MM.1S (cell line): ENCODE measurements at regions not wholly inside any gene's neighbourhood (a gene's known extent, or its start where the extent isn't known, plus 50 kb on each side); places are given as distances from the start of the nearest gene placed in this dataset.

Experiments used
- EZH2 ChIP-seq: fragments of 300-600 bp; sonication (generic); optimal IDR thresholded peaks from 2 replicates; pipeline ENCODE3; 2017; ENCODE audit warnings: low read depth, mild to moderate bottlenecking, antibody characterized with exemption, low read length, mixed read lengths
- TF ChIP-seq, protein P1 (sequence below): fragments of 300-600 bp; sonication (generic); IDR thresholded peaks from 2 replicates; pipeline ENCODE4 v1.5.1; 2016; ENCODE audit warnings: antibody characterized with exemption, low read length, mixed read lengths

DNA sequence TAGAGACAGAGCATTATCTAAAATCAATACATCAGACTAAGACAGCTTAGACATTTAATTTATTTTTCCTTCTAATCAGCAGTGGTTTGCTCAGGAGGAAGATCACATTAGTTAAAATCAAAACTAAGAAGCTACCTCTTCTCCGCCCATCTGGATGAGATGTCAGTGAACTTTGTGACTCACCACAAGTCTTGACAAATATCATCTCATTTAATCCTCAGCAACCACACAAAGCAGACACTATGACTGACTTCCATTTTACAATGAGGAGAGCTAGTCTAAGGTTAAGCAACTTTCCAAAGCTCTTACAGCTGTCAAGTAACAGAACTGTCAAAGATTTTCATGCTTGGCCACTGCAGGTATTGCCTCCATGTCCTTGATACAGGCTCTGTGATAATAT is 289.5 kb downstream of the DEPDC1B start:
- TF ChIP-seq, protein P1, sequence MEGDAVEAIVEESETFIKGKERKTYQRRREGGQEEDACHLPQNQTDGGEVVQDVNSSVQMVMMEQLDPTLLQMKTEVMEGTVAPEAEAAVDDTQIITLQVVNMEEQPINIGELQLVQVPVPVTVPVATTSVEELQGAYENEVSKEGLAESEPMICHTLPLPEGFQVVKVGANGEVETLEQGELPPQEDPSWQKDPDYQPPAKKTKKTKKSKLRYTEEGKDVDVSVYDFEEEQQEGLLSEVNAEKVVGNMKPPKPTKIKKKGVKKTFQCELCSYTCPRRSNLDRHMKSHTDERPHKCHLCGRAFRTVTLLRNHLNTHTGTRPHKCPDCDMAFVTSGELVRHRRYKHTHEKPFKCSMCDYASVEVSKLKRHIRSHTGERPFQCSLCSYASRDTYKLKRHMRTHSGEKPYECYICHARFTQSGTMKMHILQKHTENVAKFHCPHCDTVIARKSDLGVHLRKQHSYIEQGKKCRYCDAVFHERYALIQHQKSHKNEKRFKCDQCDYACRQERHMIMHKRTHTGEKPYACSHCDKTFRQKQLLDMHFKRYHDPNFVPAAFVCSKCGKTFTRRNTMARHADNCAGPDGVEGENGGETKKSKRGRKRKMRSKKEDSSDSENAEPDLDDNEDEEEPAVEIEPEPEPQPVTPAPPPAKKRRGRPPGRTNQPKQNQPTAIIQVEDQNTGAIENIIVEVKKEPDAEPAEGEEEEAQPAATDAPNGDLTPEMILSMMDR: no peak
- TF ChIP-seq EZH2: no peak
